Lung microvascular endothelial cell (primary cell): ENCODE measurements at regions not wholly inside any gene's neighbourhood (a gene's known extent, or its start where the extent isn't known, plus 50 kb on each side); places are given as distances from the start of the nearest gene placed in this dataset.

Experiments
- DNase-seq, 2 donors: peaks; one replicate each; pipeline versions ENCODE4 v3.0.0 to v3.0.0-alpha.2; 2010; ENCODE audit warnings: low read depth in 2 of 2

DNA sequence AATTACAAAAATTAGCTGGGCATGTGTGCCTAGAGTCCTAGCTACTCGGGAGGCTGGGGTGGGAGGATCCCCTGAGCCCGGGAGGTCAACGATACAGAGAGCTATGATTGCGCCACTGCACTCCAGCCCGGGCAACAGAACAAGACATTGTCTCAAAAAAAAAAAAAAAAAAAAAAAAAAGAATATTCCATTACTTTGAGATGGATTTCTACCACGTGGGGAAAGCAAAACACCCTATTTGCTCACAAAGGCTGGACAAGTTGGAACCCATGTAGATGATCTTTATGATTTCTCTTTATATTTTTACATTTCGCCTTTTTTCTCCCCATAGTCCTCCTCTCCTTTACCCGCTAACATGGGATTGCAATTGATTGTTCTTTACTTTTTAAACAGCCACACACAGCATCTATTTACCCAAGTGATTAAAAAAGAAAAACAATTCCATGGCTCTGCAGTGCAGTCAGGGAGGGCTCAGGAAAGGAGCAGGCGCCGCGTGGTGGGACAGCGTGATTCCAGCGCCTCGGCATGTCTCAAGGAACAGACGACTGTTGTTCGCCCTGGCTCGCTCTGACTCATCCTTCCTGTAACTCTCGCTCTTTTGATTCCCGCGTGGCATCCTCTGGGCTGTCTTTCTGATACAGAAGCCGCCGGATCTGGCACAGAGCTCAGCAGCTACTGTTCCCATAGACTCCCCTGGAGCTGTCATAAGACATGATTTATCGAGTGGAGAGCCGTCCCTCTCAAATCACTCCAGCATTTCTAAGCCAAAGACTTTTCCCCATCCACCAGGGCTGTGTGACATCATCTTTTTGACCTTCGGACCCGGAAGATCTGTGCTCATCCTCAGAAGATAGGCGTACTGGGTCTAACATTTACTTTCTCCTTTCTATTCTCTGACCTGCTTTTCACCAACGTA is 230.4 kb upstream of the AGAP1 start:
- peak; percentile 31 to 90 for DNase-seq

DNA sequence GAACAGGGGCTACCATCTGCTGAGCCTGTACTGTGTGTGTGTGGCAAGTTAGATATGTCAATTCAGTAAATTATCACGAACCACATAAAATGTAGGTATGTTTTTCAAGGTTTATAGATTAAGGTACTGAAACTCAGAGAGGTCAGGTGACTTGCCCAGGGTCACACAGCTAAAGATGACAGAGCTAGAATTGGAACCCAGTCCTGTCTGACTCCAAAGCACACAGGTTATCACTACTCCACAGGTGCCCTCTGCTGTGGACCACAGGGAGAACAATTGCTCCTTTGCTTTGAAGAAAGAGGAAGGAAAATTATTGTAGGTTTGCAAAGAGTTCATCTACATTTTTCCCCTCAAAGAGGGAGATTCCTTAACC is 229.7 kb upstream of the AGAP1 start:
- DNase-seq, result no peak

DNA sequence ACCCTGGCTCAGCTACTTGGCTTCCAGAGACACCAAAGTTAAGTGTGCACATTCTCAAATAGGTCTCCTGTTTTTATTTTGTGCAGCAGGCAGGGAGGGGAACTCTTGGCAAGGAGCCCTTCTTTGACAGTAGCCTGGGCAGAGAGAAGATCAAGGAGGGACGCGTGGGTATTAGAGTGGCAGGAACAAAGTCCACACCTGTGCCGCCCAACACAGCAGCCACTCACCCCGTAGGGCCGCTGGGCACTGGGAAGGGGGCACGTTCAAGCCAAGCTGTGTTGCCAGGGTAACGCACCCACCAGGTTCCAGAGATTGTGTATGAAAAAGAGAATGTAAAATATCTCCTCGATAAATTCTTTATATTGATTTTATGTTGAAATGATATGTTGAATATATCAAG is 229.3 kb upstream of the AGAP1 start:
- DNase-seq, result no peak

DNA sequence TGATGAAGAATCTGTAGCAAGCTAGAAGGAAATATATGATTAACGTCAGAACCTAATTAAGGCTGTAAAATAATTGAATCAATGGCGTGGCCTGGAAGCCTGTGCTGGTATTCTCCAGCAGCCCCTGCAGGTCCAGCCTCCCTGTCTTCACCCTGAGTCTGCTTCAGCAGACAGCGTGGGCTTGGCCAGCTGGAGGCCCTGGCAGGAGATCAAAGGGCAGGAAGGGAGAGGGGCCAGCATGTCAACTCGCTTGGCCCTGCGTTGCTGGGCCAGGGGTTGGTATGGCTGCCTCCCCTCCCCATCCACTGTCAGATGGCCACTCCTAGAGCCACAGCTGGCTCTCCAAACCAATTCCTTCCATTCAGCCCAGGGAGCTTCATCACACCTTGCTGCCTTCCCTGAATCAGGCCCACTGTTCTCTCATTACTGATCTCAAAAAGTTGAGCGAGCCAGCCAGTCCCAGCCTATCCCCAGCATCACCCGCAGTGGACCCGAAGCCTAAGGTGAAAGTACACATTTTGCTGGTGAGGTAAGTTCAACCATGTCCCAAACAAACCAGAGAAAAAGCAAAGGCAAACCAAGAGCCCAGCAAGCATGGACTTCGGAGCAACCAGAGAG is 228.4 kb upstream of the AGAP1 start:
- no peak for DNase-seq

DNA sequence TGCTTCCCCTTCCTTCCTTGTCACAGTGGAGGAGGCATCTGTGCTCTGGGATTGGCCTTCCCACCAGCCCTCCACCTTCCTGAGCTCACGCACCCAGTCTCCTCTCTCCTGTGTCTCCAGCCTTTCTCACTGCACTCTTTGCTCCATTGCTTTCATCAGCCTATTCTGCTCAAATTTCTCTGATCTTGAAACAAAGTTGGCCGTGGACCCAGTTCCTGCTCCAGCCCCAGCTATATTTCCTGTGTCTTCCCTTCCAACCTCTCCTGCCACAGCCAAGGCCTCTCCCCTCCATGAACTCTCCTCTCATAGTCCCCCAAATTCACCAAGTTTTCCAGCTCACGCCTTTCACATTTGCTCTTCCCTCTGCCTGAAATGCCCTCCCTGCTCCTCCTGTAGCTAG is 226.6 kb upstream of the AGAP1 start:
- no peak for DNase-seq

DNA sequence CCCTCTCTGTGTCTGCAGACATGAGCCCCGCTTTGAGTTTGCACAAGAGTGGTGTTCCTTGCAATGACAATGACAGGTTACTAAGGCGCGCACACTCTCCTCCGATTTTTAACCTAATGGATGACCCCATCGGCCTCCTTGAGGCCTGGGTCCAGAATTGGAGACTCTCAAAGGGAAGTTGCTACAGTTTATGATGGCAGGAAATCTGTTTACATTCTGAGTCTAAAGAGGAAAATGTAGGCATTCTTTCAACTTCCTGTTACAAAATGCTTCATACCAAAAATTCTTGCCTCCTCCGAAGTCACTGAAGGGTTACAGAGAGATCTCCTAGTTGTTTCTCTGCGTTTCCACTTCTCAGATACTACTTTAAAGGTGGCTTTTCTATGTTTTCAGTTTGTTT is 225.3 kb upstream of the AGAP1 start:
- peak in 1 of 2 donors; percentile 20 for DNase-seq

DNA sequence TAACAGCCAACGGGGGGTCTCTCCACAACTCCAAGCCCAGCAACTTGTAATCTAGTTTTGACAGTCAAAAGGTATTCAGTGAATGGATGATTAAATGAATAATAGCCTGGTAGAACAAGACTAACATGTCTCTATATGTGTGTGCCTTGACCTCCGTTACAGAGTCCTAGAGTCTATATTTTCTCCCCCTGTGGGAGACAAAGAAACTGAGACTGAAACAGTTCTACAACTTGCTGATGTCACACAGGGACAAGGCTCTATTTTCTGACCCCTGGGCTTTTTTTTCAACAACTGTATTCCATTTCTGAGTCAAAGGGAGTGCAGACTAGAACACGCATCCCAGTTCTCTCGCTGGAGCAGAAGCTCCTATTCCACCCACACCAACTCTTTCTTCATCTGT is 223.6 kb upstream of the AGAP1 start:
- no peak for DNase-seq

DNA sequence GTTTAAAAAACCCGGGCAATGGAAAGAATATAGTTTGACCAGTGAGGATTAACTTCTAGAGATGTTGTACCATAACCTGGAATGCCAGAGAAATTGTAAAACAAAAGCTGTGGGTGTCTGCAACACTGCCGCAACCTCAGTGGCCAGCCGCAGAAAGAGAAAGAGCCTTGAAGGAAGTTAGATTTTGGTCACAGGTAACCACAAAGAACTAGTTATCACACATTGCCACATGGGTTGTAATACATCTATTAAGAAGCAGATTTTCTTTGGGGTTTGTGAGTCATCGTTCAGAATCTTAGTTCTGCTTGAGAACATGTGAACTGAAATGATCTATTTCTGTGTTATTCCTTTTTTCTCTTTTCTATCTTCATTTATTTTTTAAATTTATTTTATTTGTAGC is 222.9 kb upstream of the AGAP1 start:
- DNase-seq, result no peak

DNA sequence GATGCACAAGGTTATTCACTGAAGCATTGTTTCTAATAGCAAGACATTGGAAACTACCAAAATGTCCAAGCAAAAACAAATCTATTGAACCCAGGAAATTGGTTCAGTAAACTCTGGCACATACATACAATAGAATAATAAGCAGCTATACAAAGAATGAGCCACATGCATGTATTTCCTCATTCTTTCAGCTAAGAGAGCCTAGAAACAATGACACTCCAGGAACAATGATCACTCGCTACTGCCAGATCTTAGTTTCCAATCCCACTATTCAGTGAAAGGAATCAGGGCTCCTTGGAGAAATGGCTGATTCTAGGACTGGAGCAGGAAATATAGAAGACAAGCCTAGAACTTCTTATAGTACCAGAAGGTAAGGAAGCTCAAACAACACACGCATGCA is 221.9 kb upstream of the AGAP1 start:
- no peak for DNase-seq

DNA sequence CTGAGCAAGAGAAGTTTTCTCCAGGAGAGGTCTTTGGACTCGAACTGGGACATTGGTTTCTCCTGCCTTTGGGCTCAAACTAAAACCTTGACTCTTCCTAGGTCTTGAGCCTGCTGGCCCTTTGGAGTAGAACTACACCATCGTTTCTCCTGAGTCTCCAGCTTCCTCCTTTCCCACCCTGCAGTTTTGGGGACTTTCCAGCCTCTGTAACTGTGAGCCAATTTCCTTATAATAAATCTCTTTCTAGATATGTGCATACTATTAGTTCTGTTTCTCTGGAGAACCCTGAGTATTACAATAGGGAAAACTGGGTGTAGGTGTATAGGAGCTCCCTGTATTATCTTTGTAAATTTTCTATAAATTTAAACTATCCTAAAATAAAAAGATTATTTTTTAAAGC is 219.8 kb upstream of the AGAP1 start:
- DNase-seq, result no peak

DNA sequence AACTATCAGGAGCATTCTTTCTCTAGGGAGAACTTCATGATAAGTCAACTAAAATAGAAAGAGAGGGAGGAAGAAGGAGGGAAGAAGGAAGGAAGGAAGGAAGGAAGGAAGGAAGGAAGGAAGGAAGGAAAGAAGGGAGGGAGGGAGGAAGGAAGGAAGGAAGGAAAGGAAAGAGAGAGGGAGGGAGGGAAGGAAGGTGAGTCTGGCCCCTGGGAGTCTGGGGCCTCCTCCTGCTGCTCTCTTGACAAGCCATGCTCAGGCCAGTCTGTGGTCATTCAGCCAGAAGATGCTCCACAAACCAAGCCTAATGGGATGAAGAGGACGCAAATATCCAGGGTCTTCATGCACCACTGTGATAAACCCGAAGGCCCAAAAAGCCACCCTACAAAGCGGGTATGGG is 216.4 kb upstream of the AGAP1 start:
- DNase-seq, result no peak

DNA sequence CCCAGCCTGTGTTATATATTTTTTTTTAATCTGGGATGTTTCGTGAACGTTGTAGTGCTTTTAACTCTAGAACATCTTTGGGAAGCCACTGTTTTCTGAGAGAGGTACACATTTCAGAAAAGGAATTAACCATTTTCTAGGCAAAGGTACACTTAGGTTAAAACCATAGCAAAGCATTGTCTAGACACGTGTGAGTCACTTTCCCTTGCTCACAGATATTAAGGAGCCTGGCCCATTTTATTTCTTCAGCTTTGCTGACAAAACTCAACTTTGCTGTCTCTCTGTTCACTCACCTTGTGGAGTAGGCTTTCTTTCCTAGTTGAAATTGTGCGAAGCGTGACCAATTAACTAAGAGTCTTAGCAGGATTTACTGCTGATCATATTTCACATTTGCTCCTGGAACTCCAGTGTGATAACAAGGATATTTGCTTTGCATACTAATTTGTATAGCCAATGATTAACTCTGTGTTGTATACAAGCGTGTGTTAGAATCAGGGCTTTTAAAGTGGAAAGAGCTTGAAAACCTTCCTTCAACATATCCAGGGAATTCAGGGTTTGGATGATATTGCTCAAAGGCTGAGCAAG is 215.0 kb upstream of the AGAP1 start:
- DNase-seq, result no peak

DNA sequence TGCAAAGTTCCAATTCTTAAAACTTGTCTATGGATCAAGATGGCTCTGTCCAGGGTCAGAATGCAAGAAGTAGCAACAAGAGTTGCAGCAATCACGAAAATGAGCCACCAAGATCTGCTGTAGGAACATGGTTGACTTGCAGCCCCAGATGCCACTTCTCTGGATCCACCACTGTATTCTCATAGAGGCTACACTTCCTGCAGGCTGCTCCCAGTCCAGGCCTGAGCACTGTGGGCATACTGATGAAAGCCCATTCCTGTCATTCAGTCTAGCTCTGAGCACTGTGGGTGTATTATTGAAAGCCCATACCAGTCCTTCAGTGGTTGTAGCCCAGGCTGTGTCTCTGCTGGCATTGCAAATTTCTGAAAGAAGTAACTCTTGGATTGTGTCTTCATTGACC is 213.9 kb upstream of the AGAP1 start:
- DNase-seq, result no peak

DNA sequence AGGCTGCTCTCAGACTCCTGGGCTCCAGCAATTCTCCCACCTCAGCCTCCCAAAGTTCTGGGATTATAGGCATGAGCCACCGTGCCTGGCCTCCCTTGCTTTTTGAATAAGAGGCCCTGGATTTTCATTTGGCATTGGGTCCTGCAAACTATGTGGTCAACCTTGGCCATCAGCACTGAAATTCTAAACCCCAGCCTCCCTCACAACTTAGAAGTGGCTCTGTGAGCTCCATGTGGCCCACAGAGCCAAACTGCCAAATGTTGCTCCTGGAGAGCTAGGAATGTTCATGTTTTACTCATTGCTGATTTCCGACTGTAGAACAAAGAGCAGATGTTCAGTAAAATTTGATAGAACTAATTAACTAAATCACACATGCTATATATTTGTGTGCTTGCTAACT is 210.6 kb upstream of the AGAP1 start:
- no peak for DNase-seq

DNA sequence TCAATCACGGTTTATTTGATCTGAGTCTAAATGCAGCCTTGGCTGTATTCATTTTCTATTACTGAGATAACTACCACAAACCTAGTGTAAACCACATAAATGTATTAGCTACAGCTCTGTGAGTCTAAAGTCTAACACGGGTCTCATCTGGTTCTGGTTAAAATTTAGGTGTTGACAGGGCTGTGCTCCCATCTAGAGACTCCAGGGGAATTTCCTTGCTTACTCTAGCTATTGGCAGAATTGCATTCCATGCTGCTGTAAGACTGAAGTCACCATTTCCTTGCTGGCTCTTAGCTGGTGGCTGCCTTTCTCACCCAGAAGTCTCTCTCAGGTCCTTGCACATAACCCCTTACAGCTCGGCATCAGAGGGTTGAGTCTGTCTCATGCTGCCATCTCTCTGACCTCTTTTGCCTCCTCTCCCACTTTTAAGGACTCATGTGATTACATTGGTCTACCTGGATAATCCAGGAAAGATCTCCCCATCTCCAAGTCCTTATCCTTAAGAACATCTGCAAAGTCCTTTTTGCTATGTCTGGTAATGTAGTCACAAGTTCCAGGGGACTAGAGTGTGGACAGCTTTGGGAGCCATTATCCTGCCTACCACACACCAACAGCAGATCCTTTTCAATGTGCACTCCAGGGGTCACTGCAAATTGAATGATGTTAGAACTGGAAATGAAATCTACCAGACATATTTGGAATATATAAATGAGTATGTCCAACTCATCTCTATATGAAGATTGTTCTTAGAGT is 207.0 kb upstream of the AGAP1 start:
- no peak for DNase-seq

DNA sequence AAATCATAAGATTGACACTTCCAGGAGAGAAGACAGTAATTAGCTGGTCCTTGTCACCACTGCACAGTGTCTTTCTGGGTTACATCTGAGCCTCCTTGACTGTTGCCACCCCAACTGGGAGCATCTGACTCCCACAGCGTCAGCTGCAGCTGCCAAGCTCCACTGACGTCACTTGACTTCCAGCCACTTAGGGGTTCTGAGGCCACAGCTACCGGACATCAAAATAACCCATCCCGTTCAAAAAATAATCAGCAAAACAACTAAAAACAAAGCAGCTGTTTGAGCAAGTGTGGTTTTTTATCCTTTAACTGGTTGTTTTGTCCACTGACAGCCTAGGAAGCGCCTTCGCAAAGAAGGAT is 206.5 kb upstream of the AGAP1 start:
- no peak for DNase-seq

DNA sequence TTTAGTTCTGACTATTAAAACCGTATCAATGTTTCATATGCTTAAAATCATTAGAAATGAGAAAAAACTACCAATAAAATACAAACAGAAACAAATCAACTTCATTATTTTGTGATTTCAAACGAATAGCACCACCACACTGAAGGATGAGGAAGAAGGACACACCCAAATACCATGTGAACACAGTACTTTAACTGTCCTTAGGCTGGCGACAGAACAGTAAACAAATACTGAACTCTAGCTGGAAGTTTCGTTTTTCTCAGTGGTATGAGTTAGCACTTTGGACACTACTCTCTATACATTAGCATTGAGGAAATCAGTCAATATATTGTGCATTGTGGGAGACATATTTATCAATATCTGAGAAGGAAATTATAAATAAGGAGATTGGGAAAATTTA is 202.4 kb upstream of the AGAP1 start:
- no peak for DNase-seq

DNA sequence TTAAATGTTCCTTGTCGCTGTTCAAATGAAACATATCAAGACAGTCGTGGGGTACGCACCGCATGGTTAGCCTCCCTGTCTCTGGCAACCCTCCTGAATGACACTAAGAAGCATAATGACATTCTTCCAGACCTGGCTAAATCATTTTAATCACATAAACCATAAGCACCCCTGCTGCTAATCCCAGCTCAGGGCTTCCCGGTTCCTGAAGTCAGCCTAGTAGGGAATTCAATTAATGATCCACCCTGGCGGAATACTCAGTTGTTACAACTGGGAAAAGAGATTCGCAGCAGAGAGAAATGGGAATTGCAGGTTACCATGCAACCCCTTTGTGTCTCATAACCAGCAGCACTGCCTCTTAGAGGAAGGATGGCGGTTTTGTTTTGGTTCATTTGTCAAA is 200.8 kb upstream of the AGAP1 start:
- DNase-seq, result no peak

DNA sequence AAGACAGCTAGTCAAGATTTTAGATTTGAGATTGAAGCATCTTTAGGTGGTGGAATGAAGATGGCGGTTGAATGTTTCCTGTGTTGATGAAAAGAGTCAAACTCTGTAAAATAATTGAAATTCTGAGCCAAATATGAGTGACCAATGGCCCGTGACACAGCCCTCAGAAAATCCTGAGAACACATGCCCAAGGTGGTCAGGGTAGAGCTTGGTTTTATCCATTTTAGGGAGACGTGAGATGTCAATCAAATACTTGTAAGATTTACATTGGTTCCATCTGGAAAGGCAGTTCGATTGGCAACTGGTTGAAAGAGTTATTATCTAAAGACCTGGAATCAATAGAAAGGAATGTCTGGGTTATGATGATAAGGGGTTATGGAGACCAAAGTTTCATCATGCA is 198.0 kb upstream of the AGAP1 start:
- no peak for DNase-seq

DNA sequence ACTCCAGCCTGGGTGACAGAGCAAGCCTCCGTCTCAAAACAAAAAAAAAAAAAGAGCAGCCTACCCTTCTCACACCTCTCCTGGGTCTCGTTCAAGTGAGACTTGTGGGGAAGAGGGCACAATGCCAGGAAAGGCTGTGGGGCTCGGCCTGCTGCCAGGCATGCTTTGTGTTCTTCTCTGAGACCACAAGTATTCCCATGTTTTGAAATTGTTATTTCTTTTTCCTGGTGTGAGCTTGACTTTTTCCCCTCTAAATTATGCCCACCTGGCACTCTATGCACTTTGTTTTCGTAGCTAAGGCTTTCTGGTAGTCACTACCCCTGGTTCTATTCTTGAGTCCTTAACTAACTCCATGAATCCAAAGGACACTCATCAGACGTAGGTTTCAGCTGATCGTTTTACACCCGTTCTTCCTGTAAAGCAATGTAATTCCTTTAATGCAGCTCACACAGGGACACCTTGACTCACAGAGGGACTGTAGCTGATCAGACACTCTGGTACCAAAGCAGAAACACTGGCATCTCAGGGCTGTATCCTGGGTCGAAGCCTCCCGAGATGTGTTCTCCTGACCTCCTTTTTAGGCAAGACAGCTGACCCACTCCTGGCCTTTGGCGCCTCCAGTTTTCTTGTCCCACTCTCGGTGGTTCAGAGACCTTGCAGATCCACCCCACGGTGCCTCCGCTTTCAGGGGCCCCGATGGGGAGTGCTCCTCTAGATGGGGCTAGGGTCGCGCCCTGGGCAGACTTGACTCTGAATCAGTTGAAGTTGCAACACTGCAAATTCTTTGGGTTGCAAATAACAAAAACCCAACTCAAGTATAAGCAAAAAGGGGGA is 193.3 kb upstream of the AGAP1 start:
- peak; percentile 14 to 27 for DNase-seq
